Colon (tissue), 2 donors: ENCODE measurements at regions not wholly inside any gene's neighbourhood (a gene's known extent, or its start where the extent isn't known, plus 50 kb on each side); places are given as distances from the start of the nearest gene placed in this dataset.
A peak's percentile ranks its signal among the peaks of the same experiment; 100 is the strongest.
"Not testable (repeated sequence)": the region's sequence is repeated elsewhere in the genome, so short reads cannot be mapped to it uniquely, and the experiment has no call there.

ENCODE experiments used
- FAIRE-seq: peaks from 2 replicates; lab custom pipeline; 2012; peaks lifted over from hg19 to GRCh38; lab: Jason Lieb, UNC
- donor health status: control.
- donor health status: control.

DNA sequence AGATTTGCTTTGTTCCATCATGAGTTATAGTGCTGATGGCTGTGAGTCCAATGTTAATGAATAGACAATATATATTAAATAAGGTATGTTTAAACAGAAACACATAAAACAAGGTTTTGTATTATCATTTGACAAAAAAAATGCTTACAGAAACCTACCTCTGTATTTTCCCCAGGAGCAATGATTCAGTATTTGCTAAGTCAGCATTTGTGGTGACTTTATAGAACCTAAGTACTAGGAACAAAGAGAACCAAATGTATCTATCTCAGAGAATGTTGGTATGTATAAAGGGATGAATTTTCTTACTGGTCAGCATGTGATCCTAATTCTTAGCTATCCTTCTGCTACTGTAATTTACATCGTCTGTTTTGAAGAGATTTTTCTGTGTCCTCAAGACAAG is 421.5 kb upstream of the SEL1L start:
- FAIRE-seq: no peak

DNA sequence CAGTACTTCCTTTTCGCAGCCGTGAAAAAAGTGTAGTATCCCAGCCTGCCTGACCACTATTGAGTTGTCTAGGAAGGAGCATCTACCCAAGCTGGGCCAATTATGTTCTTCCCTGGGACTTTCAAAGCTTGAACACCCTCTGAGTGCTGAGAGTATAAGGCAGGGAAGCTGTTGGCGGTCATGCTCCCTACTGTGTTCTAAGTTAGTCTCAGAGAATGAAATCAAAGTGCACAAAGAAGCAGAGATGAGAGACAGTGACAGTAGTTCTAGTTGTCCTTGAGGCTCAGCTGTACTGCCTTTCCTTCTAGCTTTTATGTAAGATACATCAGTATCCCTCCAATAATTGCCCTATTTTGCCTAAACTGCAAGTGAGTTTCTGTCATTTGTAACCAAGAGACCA is 427.1 kb upstream of the SEL1L start:
- no peak for FAIRE-seq

DNA sequence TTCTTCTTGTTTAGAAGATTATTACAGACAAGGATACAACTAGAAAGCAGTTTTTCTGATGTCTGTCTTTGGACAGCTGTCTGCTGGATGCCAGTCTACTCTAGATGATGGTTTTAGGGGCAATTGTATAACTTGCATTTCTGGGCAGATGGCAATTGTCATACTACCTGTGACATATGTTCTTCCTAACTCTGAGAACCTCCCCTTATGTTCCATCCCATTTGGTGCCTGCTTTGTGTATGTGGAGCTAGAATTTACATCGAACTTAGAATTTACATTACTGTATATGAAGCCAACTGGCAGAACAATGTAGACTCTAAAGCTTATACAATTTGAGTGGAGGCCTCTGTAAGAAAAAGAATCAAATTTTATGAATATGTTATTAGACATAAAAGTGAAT is 430.2 kb upstream of the SEL1L start:
- no peak for FAIRE-seq

DNA sequence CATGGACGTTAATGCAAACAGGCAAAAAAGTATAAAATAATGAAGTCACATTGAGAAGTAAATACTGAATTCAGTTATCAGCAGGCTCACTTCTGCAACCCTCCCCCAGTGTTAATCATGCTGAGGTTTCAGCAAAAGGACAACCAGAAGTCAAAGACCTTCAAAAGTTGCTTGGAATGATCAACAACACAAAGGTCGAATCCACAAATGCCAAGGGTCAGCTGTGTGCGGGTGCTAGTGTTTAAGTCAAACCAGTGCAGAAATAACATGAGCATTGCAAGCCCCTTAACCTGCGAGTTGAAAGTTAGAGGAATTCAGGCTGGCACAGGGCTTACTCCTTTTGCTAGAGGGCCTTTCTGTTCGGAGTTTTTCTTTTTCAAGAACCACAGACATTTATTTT is 436.7 kb upstream of the SEL1L start:
- no peak for FAIRE-seq

DNA sequence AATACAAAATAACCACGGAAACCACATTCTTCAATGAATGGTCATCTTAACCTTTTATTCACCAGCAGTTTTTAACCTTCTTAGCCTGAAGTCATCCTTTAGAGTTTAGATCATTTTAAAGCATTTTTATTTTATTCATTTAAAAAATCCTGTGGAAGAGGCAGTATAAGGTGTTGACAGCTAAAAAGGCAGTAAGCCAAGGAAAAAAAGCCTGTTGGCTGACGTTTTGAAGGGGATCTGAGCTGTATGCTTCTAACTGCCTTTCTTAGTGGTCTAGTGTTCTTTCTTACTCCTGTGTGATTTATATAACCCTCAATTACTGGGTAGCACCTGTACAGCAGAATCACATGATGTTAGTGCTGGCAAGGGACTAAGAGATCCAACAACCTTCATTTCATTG is 438.3 kb upstream of the SEL1L start:
- no peak for FAIRE-seq

DNA sequence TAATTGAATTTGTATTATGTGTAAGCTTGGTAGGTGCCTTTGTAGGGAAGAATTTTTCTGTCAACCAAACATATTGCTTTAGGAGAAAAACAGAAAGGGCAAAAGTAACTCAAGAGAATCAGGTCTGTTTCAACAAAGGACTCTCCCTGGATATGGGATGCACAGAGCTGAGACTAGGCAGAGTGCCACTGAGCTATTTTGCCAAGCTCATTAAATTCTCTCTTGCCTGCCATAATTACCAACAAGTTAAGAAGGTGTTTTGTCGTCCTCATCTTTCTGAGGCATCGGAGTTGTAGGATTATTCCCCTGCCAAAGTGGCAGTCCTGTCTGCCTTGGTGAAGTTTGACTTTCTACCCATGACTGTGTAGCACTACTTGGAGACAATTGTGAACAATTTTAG is 438.9 kb upstream of the SEL1L start:
- FAIRE-seq: no peak

DNA sequence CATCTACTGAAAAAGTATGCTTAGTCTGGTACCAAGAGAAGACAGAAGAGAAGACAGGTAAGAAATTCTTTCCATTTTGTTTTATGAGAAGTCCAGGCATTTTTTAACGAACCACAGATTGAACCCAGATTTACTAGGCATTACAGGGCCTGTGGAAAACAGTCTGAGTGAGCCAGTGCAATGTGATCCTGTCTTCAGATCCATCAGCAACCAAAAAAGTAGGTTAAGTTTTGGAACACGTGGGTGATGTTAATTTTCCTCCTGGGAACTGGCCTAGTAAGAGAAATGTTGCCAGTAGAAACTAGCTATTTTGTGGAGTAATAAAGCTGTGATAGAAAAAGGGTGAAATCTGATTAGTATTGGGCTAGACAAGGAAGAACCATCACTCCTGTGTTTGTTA is 440.9 kb upstream of the SEL1L start:
- FAIRE-seq: no peak

DNA sequence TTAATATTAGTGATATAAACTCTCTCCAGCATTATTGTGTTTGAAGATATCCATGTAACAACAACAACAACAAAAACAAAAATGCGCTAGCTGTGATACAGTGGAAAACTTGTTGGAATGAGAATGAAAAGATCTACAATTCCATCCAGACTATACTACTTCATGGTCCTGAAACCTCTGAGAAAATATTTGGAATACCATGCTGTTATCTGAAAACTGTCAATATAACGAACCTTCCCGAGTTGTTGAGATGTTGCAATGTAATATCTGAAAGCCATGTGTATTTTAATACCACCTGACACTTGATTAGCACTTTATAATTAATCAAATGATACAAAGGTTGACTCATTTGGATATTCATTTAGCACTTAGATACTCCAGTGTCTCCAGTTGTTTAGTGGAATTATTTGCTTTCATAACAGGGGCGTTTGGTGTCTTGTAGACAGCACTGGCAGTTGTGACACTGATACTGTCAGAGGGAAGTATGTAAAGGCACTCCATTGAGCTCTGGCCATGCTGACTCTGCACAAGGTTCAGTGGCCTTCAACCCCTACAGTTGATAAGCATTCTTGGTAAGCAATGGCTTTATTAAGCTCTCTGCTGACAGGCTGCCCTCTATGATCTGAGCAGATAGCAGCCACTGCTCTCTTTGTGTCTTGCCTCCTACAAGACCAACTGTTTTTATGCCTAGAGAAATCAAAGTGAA is 447.1 kb upstream of the SEL1L start:
- no peak for FAIRE-seq

DNA sequence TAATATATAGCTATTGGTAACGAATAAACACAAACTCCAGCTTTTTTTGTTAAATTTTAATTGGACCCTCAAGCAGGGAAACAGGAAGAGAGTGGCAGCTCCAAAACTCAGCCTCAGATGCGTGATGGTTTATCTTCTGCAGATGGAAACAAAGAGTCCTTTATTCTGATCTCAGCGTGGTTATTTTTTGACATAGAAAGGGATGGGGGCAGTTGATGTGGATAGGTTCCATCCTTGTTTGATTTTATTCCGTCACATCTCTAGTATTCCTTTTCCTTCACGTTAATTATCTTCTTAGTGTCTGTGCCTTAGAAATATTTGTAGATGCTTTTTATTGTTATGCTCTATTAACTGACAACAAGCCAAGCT is 447.6 kb upstream of the SEL1L start:
- no peak for FAIRE-seq

DNA sequence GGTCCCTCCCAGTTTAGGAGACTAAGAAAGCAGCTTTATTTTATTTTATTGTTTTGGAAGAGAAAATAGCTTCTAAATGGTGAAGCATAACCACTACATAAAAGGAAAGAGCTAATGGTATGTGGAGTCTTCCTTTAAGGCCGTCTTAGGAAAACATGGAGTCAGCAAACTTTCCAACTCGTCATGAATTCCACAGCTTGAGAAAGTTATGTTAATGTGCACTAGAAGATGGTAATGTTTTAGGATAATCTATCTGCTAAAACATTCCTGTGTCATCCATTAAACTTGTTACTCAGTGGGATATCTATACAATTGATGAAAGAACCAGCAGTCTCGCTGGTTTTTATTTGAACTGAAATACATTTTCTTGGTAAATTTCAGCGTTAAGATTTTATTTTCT is 448.4 kb upstream of the SEL1L start:
- no peak for FAIRE-seq

DNA sequence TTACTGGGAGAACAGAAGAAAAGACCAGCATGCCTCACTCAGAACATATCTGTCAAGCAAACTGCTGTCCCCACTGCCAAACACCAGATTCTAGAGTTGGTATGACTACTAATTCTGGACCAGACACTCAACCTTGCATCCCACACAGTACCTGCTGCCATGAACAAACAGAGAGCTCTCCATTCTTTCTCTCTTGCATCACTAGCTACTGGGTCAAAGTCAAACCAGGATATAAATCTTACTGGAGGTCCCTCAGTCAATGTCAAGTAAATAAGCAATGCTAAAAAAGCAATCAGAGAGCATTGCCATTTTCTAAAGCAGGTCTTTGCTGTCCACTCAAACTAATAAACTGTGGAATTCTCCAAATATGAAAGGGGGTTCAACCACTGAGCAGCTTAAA is 452.4 kb upstream of the SEL1L start:
- FAIRE-seq: no peak

DNA sequence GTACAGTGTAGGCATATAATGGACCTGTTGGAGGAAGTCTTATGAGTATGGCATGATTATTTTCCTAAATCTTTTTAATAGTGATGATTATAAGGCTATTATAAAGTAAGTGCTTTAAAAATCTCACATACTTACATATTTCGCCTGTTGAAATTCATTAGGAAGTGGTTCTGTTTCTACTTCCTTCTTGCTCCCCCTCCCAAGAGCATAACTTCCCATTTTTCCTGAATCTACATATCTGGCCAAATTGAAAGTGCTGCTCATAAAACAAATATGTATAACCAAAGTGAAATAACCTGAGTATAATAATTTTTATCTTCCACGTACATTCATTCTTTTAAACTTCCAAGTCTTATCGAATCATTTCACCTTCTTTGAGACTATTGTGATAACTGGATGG is 455.6 kb upstream of the SEL1L start:
- no peak for FAIRE-seq

DNA sequence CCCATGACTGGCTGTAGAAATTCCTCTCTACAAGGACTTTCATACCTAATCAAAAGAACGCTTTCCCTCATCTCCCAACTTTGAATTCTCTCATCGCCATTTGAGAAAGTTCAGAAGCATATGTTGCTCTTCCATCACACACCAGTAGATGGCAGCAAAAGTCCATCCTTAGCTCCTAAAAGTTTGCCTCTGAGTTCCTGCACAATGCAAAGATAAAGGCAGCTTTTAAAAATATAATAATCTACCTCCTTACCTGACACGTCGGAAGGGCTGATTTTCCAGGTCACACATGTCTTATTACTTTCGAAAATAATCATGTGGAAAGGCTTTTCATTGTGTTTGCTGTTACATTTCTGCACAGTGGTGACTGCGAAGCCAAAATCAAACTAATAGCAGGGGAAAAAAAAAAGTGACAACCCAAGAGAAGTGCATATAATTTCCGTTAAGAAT is 456.7 kb upstream of the SEL1L start:
- FAIRE-seq: peak; percentile 74

DNA sequence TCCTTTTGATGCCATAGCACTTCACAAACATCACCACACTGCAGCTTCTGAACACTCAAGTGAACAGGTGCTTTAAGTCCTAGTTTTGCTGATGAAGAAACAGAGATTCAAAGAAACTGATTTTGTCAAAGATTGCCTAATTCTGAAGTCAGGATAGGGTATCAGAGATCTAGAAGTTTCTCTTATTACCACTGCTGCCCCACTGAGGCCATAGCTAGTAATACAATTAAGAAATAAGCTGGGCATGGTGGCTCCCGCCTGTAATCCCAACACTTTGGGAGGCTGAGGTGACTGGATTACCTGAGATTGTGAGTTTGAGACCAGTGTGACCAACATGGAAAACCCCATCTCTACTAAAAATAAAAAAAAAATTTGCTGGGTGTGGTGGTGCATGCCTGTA is 458.3 kb upstream of the SEL1L start:
- no peak for FAIRE-seq

DNA sequence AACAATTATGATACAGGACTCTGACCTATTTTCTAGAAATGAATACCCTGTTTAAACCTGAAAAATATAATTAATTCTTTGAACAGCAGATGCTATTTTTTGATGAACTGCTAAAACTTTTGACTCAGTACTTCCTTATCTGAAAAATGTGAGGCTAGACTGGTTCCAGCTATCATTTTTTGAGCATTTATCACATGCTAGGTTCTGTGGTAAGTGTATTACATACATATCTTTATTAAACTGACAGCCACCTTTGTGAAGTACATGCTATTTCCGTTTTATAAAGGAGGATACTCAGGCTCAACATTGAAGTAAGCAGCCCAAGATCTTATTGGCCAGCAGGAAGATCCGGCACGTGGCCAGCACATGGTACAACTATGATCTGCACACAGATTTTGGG is 459.8 kb upstream of the SEL1L start:
- no peak for FAIRE-seq

DNA sequence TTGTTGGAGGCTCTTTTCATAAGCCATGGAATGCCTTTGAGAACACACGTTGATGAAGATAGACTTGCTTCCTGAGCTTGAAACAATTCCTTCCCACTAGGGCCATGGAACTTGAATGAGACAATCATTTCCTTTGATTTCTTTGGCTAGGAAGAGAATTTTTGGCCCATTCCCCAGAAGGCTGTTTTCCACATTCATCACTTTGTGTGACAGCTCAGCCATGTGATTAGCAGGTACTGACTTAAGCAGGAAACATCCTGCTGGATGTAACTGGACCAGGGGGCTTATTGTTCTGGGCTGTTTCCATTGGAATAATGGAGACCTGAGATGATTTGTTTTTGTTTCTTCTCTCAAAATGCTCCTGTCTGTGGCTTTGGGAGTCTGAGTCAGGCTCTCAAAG is 469.8 kb upstream of the SEL1L start:
- no peak for FAIRE-seq

DNA sequence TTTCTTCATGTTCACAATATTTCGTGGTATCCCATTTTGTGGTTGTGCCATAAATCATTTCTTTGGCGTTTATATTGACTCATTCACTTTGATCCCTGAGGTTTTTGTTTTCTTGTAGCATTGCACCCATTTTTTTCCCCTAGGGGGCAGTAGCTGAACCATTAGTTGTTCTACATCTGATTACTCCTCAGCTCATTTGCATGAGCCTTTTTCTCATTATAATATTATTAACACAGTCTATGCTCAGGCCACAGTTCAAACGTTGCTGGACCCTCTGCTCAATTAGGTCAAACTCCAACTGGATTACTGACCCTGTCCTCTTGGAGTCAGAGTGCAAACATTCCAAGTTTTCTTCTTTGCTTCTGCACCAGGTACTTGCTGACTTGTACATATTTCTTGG is 475.4 kb upstream of the SEL1L start:
- no peak for FAIRE-seq

DNA sequence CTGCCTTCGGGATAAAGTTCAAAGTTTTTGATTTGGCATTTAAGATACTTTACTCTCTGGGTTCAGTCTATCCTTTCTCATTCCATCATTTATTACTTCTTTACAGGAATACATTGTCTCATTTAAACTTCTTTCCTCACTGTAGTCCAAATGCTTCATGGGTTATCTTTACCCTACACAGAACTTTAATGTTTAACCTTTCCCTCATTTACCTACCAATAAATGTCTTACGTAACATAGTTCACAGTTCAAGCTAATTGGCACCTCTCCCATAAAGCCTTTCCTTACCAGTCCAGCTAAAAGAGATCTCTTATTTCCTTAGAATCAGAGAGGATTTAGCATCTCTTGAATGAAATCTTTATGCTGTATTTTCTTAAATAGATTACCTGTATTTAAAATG is 476.3 kb upstream of the SEL1L start:
- no peak for FAIRE-seq

DNA sequence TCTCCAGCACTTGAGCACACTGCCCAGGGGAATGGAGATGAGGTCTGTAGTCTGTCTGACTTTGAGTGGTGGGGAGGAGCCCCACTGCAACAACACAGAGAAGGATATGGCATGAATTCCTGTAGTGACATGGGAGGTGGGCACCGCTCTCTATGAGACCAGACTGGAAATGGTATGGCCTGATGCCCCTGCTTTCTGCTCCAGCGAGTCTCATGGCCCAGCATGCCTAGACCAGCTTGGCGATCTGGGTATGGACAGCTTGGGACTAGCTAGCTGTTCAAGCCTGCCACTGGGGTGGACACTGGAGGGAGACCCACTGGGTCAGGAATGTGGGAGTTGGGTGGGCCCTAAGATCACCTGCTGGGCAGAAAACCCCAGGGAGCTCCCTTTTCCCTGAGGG is 477.8 kb upstream of the SEL1L start:
- no peak for FAIRE-seq

DNA sequence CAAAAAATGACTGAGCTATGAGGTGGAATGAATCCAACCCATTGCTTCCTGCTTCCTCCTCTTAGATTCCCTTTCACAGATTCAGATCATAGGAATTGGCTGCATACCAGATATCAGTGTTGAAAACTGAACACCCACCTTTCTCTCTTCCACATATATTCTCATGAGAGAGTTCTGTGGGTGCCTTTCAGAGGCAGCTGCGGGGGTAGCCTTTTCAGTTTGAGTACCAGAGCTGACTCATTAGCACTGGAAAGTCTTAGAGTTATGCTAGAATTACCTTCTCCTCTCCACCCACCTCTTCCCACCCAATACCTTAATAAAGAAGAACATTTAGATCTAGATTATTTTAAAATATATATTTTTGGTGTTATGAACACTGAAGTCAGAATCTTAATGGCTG is 495.4 kb upstream of the SEL1L start:
- FAIRE-seq: no peak

DNA sequence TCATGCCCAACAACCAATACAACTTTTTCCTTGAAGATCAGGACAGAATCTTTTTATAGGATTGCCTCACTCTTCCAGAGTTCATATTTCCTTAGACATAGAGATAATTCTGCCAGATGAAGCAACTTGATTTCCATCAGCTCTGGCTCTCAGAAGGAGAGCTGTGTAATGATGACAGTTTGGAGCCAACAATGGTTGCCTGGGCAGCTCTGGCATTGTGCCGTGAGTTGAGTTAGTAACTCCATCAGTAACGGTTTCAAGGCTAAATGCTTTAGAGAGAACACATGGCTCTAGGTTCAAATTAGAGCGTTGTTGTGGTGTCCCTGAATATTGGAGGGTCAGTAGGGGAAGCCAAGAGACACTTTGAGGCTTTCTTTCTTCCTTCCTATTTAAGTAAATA is 501.7 kb upstream of the SEL1L start:
- FAIRE-seq: no peak

DNA sequence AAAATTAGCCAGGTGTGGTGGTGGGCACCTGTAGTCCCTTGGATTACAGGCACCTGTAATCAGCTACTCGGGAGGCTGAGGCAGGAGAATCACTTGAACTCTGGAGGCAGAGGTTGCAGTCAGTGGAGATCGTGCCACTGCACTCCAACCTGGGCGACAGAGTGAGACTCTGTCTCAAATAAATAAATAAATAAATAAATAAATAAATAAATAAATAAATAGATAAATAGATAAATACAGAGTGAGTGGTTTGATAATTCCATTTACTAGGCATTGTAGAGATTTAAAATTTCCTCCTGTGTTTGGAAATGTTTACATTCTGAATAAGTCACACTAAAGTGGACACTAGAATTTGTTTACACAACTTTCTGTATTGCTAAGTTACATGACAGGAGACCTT is 504.4 kb upstream of the SEL1L start:
- not testable (repeated sequence) for FAIRE-seq

DNA sequence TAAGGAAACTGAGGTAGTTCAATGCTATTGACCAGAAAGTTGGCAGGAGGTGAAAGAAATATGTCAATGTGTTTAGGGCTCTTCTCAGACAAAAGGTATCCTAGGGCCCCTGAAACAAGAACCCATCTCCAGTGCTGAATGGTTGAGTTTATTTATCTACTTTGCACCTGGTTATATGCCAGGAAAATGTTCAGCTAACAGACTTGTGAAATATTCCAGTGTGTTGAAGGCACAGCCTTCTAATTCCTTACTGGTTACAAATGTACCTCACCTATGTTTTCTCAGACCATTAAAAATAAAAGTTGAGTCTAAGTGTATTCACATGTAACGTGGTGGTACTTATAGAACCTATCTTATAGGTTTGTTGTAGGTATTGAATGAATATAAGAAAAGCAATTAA is 511.7 kb upstream of the SEL1L start:
- no peak for FAIRE-seq

DNA sequence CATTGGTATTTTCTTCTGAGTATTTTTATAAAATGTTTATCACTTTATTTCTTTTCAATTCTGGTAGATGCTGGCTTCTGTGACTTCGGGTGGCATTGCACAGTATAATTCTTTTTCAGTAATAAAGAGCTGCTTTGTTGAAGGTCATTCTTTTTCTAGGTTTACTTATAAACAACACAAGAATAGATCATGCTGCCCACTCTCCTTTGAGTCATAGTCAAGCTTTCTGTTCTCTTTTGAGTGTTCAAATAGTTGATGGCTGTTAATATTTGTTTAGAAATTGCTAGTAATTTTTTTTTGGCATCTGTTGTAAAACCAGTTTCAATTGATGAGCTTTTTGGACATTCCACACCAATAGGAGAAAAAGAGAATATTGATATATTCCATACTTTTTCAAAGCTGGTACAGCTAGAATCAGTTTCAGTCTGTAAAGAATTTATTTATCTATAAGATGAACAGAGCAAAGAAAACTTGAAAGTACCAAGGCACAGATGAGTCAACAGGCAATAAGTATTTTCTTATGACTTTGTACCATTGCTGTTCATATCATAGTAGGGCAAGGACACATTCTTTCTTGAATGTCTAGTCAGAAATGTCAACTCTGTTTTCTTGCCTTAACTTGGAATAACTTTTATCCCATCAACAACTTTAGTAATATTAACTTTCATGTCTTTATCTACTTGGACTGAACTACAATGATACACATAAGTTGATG is 513.0 kb upstream of the SEL1L start:
- no peak for FAIRE-seq
